ENCODE measurements at regions not wholly inside any gene's neighbourhood (a gene's known extent, or its start where the extent isn't known, plus 50 kb on each side); places are given as distances from the start of the nearest gene placed in this dataset.

DNA sequence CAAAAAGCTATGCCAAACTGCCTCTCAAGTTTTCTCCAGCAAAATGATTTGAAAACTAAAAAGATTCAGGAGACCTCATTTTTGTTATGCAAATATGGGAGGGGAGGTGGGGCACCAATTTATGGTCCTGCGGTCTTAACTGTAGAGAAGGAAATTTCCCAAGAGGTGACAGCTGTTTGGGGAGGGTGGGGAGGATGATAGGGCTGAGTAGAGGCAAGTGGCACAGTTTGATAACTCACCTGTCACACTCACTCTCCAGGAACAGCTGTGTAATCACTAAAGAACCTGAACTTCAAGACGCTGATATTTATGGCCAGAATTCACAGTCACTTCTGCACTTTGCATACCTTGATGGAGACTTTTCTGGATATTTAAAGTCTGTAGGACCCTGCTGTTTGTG is 232.9 kb upstream of the STARD13 start:
- no peaks in the 10 kb centered on the region for H3K27me3 ChIP-seq (replicated peaks in 1 of 4; ENCODE audit: control extremely low read depth in 1 of 4, control insufficient read depth in 3 of 4, insufficient read depth in 4 of 4, low read length in 3 of 4)
- no peak for TF ChIP-seq EZH2 (IDR thresholded peaks at IDR 0.05; ENCODE audit: borderline replicate concordance, insufficient read depth, low read depth, low read length, poor library complexity, severe bottlenecking)
- TF ChIP-seq, protein P1, sequence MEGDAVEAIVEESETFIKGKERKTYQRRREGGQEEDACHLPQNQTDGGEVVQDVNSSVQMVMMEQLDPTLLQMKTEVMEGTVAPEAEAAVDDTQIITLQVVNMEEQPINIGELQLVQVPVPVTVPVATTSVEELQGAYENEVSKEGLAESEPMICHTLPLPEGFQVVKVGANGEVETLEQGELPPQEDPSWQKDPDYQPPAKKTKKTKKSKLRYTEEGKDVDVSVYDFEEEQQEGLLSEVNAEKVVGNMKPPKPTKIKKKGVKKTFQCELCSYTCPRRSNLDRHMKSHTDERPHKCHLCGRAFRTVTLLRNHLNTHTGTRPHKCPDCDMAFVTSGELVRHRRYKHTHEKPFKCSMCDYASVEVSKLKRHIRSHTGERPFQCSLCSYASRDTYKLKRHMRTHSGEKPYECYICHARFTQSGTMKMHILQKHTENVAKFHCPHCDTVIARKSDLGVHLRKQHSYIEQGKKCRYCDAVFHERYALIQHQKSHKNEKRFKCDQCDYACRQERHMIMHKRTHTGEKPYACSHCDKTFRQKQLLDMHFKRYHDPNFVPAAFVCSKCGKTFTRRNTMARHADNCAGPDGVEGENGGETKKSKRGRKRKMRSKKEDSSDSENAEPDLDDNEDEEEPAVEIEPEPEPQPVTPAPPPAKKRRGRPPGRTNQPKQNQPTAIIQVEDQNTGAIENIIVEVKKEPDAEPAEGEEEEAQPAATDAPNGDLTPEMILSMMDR (IDR thresholded peaks at IDR 0.05) = no peak
- ATAC-seq (ENCODE audit: low read depth) = no peak
- intact Hi-C loops (cut with micrococcal nuclease) = no loop called here
- no peaks in the 10 kb centered on the region for H3K36me3 ChIP-seq (replicated peaks in 1 of 2; ENCODE audit: control extremely low read depth in 1 of 2, control insufficient read depth in 1 of 2, extremely low read depth in 1 of 2, insufficient read depth in 2 of 2, low read length in 1 of 2)
- Mint-ChIP-seq H3K4me3 (no peak overlapping the region), H3K4me1 (peaks cover 8% of the 10 kb centered on the region), H3K27me3 (peaks cover 8% of the 10 kb centered on the region), H3K9me3 (ENCODE audit: insufficient read depth) (no peaks in the 10 kb centered on the region), H3K27ac (no peak overlapping the region)
- WGBS (ENCODE audit: insufficient coverage) = 50% methylated on average over 1 of the region's 2 CpGs
- H3K27ac ChIP-seq (ENCODE audit: low read length in 2 of 2) = no peak overlapping the region
- no peaks in the 10 kb centered on the region for H3K79me2 ChIP-seq (ENCODE audit: control insufficient read depth, insufficient read depth, low read length)
- peaks cover 0 to 5% of the 10 kb centered on the region in 2 donors for H3K4me1 ChIP-seq (ENCODE audit: control insufficient read depth in 2 of 2, insufficient read depth in 2 of 2, low read length in 2 of 2)
- no peak overlapping the region for H3K4me2 ChIP-seq (replicated peaks; ENCODE audit: low read depth, low read length, poor library complexity, severe bottlenecking)
- no peaks in the 10 kb centered on the region for H3K9me3 ChIP-seq (ENCODE audit: control extremely low read depth in 1 of 3, control insufficient read depth in 2 of 3, insufficient read depth in 1 of 3, low read length in 2 of 3)
- H2AFZ ChIP-seq (ENCODE audit: insufficient read depth, low read depth, low read length, poor library complexity, severe bottlenecking) = no peak overlapping the region
- H3K9ac ChIP-seq (ENCODE audit: low read length) = no peak overlapping the region
- H4K20me1 ChIP-seq (ENCODE audit: control insufficient read depth, insufficient read depth, low read length, poor library complexity, severe bottlenecking) = no peaks in the 10 kb centered on the region
- no peak overlapping the region for H3K4me3 ChIP-seq (ENCODE audit: control extremely low read depth in 1 of 5, extremely low read depth in 1 of 5, insufficient read depth in 1 of 5, low read depth in 2 of 5, low read length in 4 of 5)
- ChIA-PET CTCF (interaction anchor here (0.6 kb wide), 1 partner anchor 273 kb away, joined by 4 read pairs; no protein-coding TSS in a partner anchor), POLR2A (no interaction called here)
- no peak for DNase-seq

DNA sequence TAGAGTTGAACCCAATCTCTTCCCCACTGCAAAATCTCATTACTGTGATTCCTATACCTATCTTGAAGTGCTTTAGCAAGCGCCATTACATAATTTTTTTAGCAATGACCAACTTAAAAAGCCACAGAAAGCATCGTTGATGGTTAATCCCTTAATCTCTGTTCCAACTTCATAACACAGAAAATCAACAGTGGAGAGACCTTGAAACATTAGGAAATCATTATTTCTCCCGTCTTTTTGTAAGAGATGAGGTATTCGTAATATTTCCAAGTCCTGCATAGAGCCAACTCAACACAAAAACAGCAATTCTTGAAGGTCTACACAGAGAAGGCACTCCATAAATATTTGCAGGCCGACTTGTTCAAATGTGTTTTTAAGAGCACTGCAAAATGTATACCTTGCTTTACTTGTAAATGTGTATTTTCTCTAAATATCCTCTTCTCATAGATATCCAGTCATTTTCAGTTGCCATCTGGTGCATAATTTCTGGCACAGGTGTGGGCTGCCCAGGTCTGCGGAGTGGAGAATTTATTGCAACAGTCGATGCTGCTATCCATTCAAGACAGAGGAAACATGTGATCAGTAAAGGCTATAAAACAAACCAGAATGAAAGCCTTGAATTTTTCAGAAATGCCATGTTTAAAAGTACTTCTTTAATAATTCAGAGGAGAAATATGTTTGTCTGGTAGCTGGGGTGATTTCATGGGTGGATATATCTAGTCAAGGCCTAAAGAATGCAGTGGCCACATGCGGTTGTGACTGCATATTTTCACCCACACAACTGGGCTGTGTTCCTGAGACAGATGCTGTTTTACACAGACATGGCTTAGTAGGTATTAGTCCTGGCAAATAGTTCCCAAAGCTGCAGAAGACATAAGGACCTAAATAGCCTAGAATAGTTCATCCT is 234.3 kb upstream of the STARD13 start:
- H3K36me3 ChIP-seq (replicated peaks in 1 of 2; ENCODE audit: control extremely low read depth in 1 of 2, control insufficient read depth in 1 of 2, extremely low read depth in 1 of 2, insufficient read depth in 2 of 2, low read length in 1 of 2) = no peaks in the 10 kb centered on the region

More for the DNA sequence above, 234.3 kb upstream of the STARD13 start:
- Histone ChIP-seq H3K4me2 (replicated peaks; ENCODE audit: low read depth, low read length, poor library complexity, severe bottlenecking) (no peak overlapping the region), H3K4me1 (ENCODE audit: control insufficient read depth in 2 of 2, insufficient read depth in 2 of 2, low read length in 2 of 2) (peaks cover 0 to 5% of the 10 kb centered on the region in 2 donors), H3K27me3 (replicated peaks in 1 of 4; ENCODE audit: control extremely low read depth in 1 of 4, control insufficient read depth in 3 of 4, insufficient read depth in 4 of 4, low read length in 3 of 4) (no peaks in the 10 kb centered on the region), H3K79me2 (ENCODE audit: control insufficient read depth, insufficient read depth, low read length) (no peaks in the 10 kb centered on the region), H2AFZ (ENCODE audit: insufficient read depth, low read depth, low read length, poor library complexity, severe bottlenecking) (no peak overlapping the region), H3K4me3 (ENCODE audit: control extremely low read depth in 1 of 5, extremely low read depth in 1 of 5, insufficient read depth in 1 of 5, low read depth in 2 of 5, low read length in 4 of 5) (no peak overlapping the region), H3K9ac (ENCODE audit: low read length) (no peak overlapping the region), H4K20me1 (ENCODE audit: control insufficient read depth, insufficient read depth, low read length, poor library complexity, severe bottlenecking) (no peaks in the 10 kb centered on the region), H3K9me3 (ENCODE audit: control extremely low read depth in 1 of 3, control insufficient read depth in 2 of 3, insufficient read depth in 1 of 3, low read length in 2 of 3) (no peaks in the 10 kb centered on the region), H3K27ac (ENCODE audit: low read length in 2 of 2) (no peak overlapping the region)
- no peak for DNase-seq
- WGBS (ENCODE audit: insufficient coverage) = 50% methylated on average over 3 of the region's 8 CpGs
- Mint-ChIP-seq H3K27me3 (peaks cover under 1% of the 10 kb centered on the region), H3K27ac (no peak overlapping the region), H3K4me1 (peaks cover 8% of the 10 kb centered on the region), H3K9me3 (ENCODE audit: insufficient read depth) (no peaks in the 10 kb centered on the region), H3K4me3 (no peak overlapping the region)
- TF ChIP-seq, protein P1 (IDR thresholded peaks at IDR 0.05) = no peak
- TF ChIP-seq EZH2 (IDR thresholded peaks at IDR 0.05; ENCODE audit: borderline replicate concordance, insufficient read depth, low read depth, low read length, poor library complexity, severe bottlenecking) = no peak
- ATAC-seq (ENCODE audit: low read depth) = no peak
- ChIA-PET POLR2A (no interaction called here), CTCF (no interaction called here)
- intact Hi-C loops (cut with micrococcal nuclease) = no loop called here

Measured in B cell (primary cell).